ENCODE measurements at regions not wholly inside any gene's neighbourhood (a gene's known extent, or its start where the extent isn't known, plus 50 kb on each side); places are given as distances from the start of the nearest gene placed in this dataset.
A peak's percentile ranks its signal among the peaks of the same experiment; 100 is the strongest.
"Not testable (repeated sequence)": the region's sequence is repeated elsewhere in the genome, so short reads cannot be mapped to it uniquely, and the experiment has no call there.

DNA sequence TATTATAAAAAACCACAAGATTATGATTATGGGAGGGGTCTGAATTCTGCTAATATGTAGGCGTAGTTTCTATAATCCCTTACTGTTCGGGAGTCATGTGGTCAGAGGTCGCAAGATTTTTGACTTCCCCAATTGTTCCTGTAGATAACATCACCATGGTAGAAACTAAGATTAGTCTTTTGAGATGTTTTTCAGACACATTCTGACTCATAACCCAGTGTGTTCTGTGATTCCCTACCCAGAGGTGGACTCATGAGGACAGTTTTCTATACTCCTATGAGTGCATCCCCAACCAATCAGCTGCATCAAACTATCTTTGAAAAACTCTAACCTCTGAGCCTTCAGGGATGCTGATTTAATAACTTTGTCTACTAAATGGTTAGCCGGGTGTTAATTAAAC is 175.5 kb downstream of the RFPL4B start:
- no peak for DNase-seq

DNA sequence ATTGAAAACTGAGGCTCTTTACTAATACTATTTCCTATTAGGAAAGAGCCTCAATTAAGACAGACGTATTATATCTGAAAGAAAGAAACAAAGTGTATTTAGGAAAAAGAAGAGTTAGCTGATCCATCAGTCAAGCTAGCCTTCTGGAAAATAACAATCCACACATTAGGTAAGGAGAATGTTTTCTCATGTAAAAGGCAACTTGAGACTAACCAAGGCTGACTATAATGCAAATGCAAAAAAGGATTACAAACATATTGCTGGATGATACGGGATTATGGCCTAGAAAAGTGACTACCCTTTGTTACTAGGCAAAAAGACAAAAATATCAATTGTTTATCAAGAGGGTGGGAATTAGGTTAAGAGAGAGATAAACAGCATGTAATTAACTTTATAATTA is 176.9 kb downstream of the RFPL4B start:
- DNase-seq: no peak

DNA sequence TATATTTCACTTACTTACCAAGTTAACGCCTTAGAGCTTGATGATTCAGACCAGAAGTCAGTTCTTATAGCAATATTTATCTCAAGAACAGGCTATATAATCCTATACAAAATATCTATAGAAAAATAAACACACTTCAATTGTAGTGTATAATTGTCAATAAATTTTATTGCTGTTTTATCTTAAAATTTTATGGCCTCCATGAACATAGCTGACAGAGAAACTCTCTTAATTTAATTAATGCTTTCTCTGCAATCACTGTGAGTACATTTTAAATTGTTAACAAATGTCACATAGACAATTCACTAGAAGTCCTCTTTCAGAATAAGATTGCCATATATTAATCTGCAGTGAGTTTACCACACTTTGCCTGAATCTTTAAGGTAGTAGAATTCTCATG is 178.6 kb downstream of the RFPL4B start:
- no peak for DNase-seq

DNA sequence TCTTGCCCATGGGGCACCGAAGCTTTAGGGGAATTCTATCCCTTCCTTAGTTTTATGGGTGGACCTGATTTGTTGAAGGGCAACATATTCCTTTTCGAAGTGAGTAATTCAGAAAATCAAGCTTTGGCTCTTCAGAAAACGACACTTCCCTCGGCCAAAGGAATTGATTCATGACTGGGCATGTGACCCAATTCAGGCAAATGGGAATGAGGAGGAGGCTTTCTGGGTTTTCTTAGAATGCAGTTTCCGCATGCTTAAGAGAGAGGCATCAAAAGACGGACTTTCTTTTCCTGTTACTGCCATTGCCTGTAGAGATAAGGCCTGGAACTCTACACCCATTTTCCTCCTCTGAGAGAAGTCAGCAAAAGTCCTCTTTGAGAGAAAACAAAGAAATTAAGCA is 179.5 kb downstream of the RFPL4B start:
- no peak for DNase-seq

DNA sequence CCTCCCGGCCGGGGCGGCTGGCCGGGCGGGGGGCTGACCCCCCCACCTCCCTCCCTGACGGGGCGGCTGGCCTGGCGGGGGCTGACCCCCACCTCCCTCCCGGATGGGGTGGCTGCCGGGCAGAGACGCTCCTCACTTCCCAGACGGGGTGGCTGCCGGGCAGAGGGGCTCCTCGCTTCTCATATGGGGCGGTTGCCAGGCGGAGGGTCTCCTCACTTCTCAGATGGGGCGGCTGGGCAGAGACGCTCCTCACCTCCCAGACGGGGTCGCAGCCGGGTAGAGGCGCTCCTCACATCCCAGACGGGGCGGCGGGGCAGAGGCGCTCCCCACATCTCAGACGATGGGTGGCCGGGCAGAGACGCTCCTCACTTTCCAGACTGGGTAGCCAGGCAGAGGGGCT is 181.2 kb downstream of the RFPL4B start:
- DNase-seq: not testable (repeated sequence)

DNA sequence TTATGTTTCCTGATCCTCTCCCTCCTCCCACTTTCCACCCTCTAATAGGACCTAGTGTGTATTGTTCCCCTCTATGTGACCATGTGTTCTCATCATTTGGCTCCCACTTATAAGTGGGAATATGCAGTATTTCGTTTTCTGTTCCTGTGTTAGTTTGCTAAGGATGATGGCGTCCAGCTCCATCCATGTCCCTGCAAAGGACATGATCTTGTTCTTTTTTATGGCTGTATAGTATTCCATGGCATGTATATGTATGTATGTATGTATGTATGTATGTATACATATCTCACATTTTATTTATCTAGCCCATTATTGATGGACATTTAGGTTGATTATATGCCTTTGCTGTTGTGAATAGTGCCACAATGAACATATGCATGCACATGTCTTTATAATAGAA is 188.7 kb downstream of the RFPL4B start:
- no peak for DNase-seq

DNA sequence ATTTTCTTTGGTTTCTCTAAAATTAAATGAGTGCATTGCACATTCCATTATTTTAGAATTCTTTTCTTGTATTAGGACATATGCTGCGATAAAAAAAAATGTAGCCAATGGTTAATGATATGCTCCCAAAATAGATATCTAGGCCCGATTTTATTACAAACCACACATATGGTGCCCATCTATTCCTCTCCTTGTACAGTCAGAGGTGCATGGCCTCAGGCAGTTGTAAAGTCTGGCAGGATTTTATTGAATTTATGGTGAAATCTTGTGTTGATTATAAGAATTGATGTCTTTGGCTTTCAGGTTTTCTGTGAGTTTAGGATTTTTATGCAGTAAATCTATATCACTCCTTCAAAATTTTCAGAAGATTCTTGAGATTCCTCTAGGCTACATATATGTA is 192.2 kb downstream of the RFPL4B start:
- DNase-seq: no peak

- not testable (repeated sequence) for DNase-seq
Measured at GRCh38 chr6:112541847-112542246, 194.7 kb downstream of the RFPL4B start.

DNA sequence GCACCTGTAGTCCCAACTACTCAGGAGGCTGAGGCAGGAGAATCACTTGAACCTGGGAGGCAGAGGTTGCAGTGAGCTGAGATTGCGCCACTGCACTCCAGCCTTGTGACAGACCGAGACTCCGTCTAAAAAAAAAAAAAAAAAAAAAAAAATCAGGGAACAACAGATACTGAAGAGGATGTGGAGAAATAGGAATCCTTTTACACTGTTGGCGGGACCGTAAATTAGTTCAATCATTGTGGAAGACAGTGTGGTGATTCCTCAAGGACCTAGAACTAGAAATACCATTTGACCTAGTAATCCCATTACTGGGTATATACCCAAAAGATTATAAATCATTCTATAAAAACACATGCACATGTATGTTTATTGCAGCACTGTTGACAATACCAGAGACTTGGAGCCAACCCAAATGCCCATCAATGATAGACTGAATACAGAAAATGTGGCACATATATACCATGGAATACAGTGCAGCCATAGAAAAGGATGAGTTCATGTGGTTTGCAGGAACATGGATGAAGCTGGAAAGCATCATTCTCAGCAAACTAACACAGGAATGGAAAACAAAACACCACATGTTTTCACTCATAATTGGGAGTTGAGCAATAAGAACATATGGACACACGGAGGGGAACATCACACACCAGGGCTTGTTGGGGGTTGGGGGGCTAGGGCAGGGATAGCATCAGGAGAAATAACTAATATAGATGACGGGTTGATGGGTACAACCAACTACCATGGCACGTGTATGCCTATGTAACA is 200.4 kb downstream of the RFPL4B start:
- not testable (repeated sequence) for DNase-seq

DNA sequence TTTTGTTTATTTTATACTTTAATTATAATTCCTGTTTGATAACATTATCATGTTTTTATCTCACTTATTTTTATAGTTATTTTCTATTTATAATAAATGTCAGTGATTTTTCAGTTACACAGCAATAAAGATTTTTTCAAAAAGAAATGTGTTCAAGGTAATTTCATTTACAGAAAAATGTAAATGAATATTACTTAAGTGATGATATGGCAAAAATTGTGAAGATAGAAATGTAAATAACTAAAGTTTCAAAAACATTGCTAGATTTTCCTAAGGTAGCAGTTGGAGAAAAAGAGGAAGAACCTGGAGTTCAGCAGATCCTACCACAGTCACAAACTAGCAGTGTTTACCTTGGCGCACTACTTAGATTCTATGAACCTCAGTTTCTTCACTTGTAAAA is 202.6 kb downstream of the RFPL4B start:
- DNase-seq: no peak

GRCh38 chr6:112557435-112557834 is 210.3 kb downstream of the RFPL4B start:
- no peak for DNase-seq

DNA sequence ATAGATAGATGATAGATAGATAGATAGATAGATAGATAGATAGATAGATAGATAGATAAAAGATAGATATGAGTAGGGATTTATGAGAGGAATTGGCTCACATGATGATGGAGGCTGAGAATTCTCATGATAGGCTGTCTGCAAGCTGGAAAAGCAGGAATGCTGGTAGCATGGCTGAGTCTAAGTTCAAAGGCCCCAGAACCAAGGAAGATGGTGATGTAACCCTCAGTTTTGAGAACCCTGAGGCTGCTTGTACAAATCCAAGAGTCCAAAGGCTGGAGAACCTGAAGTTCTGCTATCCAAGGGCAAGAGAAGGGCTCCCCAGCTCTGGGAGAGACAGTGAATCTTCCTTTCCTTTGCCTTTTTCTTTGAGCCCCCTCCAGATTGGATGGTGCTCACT is 210.8 kb downstream of the RFPL4B start:
- no peak for DNase-seq

DNA sequence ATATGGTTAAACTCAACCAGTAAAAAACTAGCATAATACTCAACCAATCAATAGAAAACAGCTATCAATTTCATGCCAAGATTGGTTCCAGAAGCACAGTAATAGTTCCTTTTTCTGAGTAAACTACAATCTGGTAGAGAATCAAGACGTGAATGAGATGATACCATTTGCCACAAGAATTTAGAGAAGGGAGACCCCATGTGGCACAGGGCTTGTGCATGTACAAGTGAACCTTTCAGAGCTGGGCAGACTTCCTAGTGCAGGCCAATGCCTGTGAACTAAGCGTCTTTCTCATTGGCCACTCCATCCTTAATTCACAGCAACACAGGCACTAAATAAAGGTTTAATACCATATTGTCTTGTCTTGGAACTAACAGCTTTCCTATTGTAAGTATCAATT is 213.5 kb downstream of the RFPL4B start:
- DNase-seq: no peak

- no peak for DNase-seq
Measured at GRCh38 chr6:112562301-112563231, 215.4 kb downstream of the RFPL4B start.

DNA sequence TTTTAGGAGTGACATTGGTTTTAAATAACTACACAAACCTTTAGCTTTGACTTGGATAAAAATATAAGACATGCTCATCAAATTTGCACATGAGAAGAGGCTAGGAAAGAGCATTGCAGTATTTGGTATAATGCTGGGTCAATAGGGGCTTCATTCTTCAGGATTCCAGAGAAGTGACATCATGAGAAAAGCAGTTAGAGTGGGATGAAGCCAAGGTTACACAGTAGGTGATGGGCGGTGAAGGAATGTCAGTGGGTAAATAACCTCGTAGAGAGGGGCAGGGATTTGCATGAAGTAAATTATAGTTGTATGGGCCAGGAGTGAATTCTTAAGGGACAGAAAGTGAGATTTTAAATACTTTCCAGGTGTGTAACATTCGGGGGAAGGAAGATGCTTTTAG is 216.2 kb downstream of the RFPL4B start:
- no peak for DNase-seq

GRCh38 chr6:112568066-112568465 is 220.9 kb downstream of the RFPL4B start:
- no peak for DNase-seq

- DNase-seq: peak; percentile 4
Measured at GRCh38 chr6:112571488-112572270, 224.5 kb downstream of the RFPL4B start.

DNA sequence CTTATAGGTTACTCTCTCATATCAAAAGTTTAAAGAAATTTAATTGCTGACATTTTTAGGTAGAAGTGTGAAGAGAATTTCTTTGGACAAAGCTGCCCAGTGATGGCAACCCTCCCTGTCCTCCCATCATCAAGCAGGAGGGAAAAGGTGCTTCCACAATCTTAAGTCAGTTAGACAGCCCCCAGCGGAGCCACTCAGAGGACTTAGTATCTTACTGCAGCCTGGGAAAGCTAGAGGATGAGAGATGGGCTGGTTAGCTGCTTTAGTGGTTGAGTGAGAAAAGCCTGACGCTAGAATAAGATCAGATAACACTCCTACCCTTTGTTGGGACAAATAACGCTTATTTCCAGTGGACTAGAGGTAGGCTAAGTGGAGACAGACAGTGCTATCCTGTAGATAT is 227.1 kb downstream of the RFPL4B start:
- no peak for DNase-seq

DNA sequence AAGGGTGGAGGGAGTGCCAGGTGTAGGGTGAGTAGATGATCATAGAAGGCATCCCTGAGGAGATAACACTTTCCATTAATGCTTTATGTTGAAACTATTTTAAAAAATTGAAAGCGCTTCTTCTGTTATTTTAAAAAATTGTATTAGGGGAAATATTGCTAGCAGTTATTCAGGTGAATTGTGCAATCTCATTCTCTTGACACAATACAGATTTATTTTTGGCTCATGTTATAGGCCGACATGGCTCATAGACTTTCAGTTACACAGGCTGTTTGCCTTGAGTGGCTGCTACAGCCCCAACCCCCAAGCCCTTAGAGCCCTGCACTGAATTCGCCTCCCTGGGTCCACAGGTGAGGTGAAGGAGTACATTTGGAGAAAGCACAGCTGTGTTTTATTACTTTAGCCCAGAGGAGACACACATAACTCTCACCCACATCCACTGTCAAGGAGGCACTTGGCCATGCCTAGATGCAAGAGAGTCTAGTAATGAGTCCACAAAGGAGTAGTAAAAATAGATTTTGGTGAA is 228.2 kb downstream of the RFPL4B start:
- DNase-seq: no peak

- no peak for DNase-seq
Measured at GRCh38 chr6:112576423-112576822, 229.3 kb downstream of the RFPL4B start.

- DNase-seq: no peak
Measured at GRCh38 chr6:112579601-112580000, 232.5 kb downstream of the RFPL4B start.

DNA sequence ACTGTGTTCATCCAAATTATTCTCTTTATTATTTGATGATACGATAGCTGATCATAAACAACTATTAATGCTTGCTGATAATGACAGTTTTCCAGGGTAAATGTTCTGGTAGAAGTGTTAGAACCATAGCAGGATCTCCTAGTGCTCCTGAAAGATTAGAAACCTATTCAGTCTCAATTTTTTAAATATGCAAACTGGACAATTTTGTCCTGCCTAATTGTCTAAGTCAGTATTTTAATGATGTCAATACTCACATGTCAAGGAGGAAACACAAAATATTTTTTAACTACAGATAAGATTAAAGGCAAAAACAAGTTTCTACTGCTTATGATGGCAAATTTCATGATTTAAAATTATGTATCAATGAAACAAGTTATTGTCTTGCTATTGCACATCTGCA is 233.9 kb downstream of the RFPL4B start:
- DNase-seq: no peak

DNA sequence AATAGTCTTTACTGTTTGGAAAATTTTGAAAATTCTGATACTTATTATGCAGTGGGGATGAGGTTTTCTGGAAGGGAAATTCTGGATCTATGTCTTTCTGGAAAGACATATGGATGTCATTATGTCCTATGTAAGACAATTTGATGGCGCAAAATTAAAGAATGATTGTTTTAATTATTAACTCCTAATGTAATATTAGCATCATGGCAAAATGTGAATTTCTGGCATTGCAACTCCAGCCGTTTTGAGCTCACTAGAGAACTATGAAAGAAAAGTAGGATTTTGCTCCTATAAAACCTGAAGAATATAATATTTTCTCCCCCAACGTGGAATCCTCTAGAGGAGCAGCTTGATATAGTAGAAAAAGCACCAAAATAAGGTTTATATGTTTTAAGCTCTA is 243.2 kb downstream of the RFPL4B start:
- DNase-seq: no peak
